ENCODE measurements at regions not wholly inside any gene's neighbourhood (a gene's known extent, or its start where the extent isn't known, plus 50 kb on each side); places are given as distances from the start of the nearest gene placed in this dataset.

- Histone ChIP-seq H3K9ac (replicated peaks; ENCODE audit: extremely low read depth, insufficient read depth, low read length) (no peak overlapping the region), H3K9me1 (replicated peaks; ENCODE audit: control insufficient read depth, extremely low read depth, insufficient read depth, low read length) (no peaks in the 10 kb centered on the region), H3K4me2 (ENCODE audit: insufficient read depth, low read length) (no peak overlapping the region), H3K36me3 (ENCODE audit: control insufficient read depth in 2 of 2, extremely low read depth in 1 of 2, insufficient read depth in 2 of 2, low read length in 2 of 2) (no peaks in the 10 kb centered on the region), H4K20me1 (replicated peaks; ENCODE audit: control insufficient read depth, extremely low read depth, insufficient read depth, low read length) (no peaks in the 10 kb centered on the region), H3K79me2 (ENCODE audit: control insufficient read depth, insufficient read depth, low read length) (no peaks in the 10 kb centered on the region), H3K9me3 (replicated peaks; ENCODE audit: control insufficient read depth, insufficient read depth, low read length) (no peaks in the 10 kb centered on the region), H3K4me1 (ENCODE audit: control insufficient read depth, extremely low read depth, insufficient read depth, low read length) (no peaks in the 10 kb centered on the region), H3K27me3 (ENCODE audit: control insufficient read depth in 2 of 2, insufficient read depth in 2 of 2, low read length in 2 of 2) (peaks cover 2 to 3% of the 10 kb centered on the region in 2 experiments), H3K4me3 (replicated peaks in 1 of 3; ENCODE audit: insufficient read depth in 1 of 3, low read depth in 1 of 3, low read length in 3 of 3) (no peak overlapping the region), H3K27ac (ENCODE audit: insufficient read depth, low read depth, low read length) (no peak overlapping the region), H2AFZ (ENCODE audit: low read depth, low read length) (no peak overlapping the region)
- dilution Hi-C loops (cut with MboI; ENCODE audit: extremely low pct_ligation_motif_present, low sequenced_read_pairs): no loop called here
- FAIRE-seq: no peak
- TF ChIP-seq POLR2AphosphoS5 (IDR thresholded peaks at IDR 0.05; ENCODE audit: insufficient read depth, low read depth, low read length) (no peak), FOS (IDR thresholded peaks at IDR 0.05; ENCODE audit: borderline replicate concordance, insufficient read depth, low read length) (no peak), JUN (IDR thresholded peaks at IDR 0.05; ENCODE audit: borderline replicate concordance, insufficient read depth, insufficient read length, low read depth) (no peak), GATA2 (IDR thresholded peaks at IDR 0.05; ENCODE audit: insufficient read depth, insufficient read length, low read depth, low read length) (no peak), MYC (IDR thresholded peaks at IDR 0.05; ENCODE audit: low read depth, low read length) (no peak), POLR2A (IDR thresholded peaks at IDR 0.05; ENCODE audit: low read depth, low read length) (no peak), EZH2 (IDR thresholded peaks at IDR 0.05; ENCODE audit: borderline replicate concordance, low read depth, low read length, severe bottlenecking) (no peak)
- TF ChIP-seq, protein P1, sequence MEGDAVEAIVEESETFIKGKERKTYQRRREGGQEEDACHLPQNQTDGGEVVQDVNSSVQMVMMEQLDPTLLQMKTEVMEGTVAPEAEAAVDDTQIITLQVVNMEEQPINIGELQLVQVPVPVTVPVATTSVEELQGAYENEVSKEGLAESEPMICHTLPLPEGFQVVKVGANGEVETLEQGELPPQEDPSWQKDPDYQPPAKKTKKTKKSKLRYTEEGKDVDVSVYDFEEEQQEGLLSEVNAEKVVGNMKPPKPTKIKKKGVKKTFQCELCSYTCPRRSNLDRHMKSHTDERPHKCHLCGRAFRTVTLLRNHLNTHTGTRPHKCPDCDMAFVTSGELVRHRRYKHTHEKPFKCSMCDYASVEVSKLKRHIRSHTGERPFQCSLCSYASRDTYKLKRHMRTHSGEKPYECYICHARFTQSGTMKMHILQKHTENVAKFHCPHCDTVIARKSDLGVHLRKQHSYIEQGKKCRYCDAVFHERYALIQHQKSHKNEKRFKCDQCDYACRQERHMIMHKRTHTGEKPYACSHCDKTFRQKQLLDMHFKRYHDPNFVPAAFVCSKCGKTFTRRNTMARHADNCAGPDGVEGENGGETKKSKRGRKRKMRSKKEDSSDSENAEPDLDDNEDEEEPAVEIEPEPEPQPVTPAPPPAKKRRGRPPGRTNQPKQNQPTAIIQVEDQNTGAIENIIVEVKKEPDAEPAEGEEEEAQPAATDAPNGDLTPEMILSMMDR (IDR thresholded peaks at IDR 0.05; ENCODE audit: extremely low read depth in 1 of 2, insufficient read depth in 1 of 2, low read depth in 1 of 2, low read length in 2 of 2): no peak
- TF ChIP-seq, protein P2, sequence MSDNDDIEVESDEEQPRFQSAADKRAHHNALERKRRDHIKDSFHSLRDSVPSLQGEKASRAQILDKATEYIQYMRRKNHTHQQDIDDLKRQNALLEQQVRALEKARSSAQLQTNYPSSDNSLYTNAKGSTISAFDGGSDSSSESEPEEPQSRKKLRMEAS (IDR thresholded peaks at IDR 0.05; ENCODE audit: insufficient read depth, insufficient read length): no peak
- ChIA-PET POLR2A (no interaction called here), CTCF (interaction anchor here (0.9 kb wide), 1 partner anchor 14 kb away, joined by 4 read pairs; no protein-coding TSS in a partner anchor)
- no peak for DNase-seq (ENCODE audit: low read depth, low spot score)
- BruUV-seq (replicated peaks): no TSS peak
- intact Hi-C loops (cut with micrococcal nuclease): no loop called here
Observed at GRCh38 chr2:191739194-191739593, 61.3 kb downstream of the NABP1 start.
